Fibroblast of pulmonary artery (primary cell): ENCODE measurements at regions not wholly inside any gene's neighbourhood (a gene's known extent, or its start where the extent isn't known, plus 50 kb on each side); places are given as distances from the start of the nearest gene placed in this dataset.
"Not testable (repeated sequence)": the region's sequence is repeated elsewhere in the genome, so short reads cannot be mapped to it uniquely, and the experiment has no call there.

Experiments
- DNase-seq: peaks from one replicate; pipeline ENCODE4 v3.0.0-alpha.2; 2010; ENCODE audit warnings: low read depth
- H3K4me3 ChIP-seq: replicated peaks from 2 replicates; pipeline ENCODE4 v1.5.1; 2011; ENCODE audit warnings: low read depth, mild to moderate bottlenecking, control low read depth, low read length, moderate library complexity
- CTCF ChIP-seq: IDR thresholded peaks from 2 replicates; pipeline ENCODE4 v1.5.1; 2011; ENCODE audit warnings: mild to moderate bottlenecking, control low read depth, low read length, inconsistent platforms; ENCODE audit errors: missing control alignments

GRCh38 chr16:50489182-50489581 is 59.0 kb upstream of the NKD1 start:
- DNase-seq: no peak
- no peak for TF ChIP-seq CTCF
- H3K4me3 ChIP-seq: no peak overlapping the region

- DNase-seq: no peak
- no peak for TF ChIP-seq CTCF
- no peak overlapping the region for H3K4me3 ChIP-seq
Measured at GRCh38 chr16:50487528-50487927, 60.7 kb upstream of the NKD1 start.

- not testable (repeated sequence) for DNase-seq, H3K4me3 ChIP-seq
Measured at GRCh38 chr16:50486162-50486561, 62.0 kb upstream of the NKD1 start.

GRCh38 chr16:50485232-50485631 is 63.0 kb upstream of the NKD1 start:
- no peak for DNase-seq
- H3K4me3 ChIP-seq: no peak overlapping the region
- TF ChIP-seq CTCF: no peak

- H3K4me3 ChIP-seq: no peak overlapping the region
- DNase-seq: no peak
- no peak for TF ChIP-seq CTCF
Measured at GRCh38 chr16:50482271-50482670, 65.9 kb upstream of the NKD1 start.

- H3K4me3 ChIP-seq: no peak overlapping the region
- DNase-seq: no peak
- TF ChIP-seq CTCF: no peak
Measured at GRCh38 chr16:50480206-50480605, 68.0 kb upstream of the NKD1 start.

- no peak overlapping the region for H3K4me3 ChIP-seq
- no peak for TF ChIP-seq CTCF
- no peak for DNase-seq
Measured at GRCh38 chr16:50479771-50480170, 68.4 kb upstream of the NKD1 start.

- no peak overlapping the region for H3K4me3 ChIP-seq
- no peak for DNase-seq
- TF ChIP-seq CTCF: no peak
Measured at GRCh38 chr16:50478773-50479149, 69.4 kb upstream of the NKD1 start.
